ENCODE measurements at regions not wholly inside any gene's neighbourhood (a gene's known extent, or its start where the extent isn't known, plus 50 kb on each side); places are given as distances from the start of the nearest gene placed in this dataset.

GRCh38 chr21:18151046-18151445 lies 93.6 kb upstream of the CHODL start:
- DNase-seq (ENCODE audit: low spot score): no peak
- TF ChIP-seq CTCF (IDR thresholded peaks at IDR 0.05): no peak
- ATAC-seq (ENCODE audit: low FRiP score): no peak

GRCh38 chr21:18148401-18148800 lies 96.2 kb upstream of the CHODL start:
- no peak for DNase-seq (ENCODE audit: low spot score)
- TF ChIP-seq CTCF (IDR thresholded peaks at IDR 0.05): no peak
- ATAC-seq (ENCODE audit: low FRiP score): no peak

- DNase-seq (ENCODE audit: low spot score): no peak
- no peak for TF ChIP-seq CTCF (IDR thresholded peaks at IDR 0.05)
- ATAC-seq (ENCODE audit: low FRiP score): peak; percentile 89
Measured at GRCh38 chr21:18147678-18148077, 97.0 kb upstream of the CHODL start.

- no peak for DNase-seq (ENCODE audit: low spot score)
- ATAC-seq (ENCODE audit: low FRiP score): no peak
- no peak for TF ChIP-seq CTCF (IDR thresholded peaks at IDR 0.05)
Measured at GRCh38 chr21:18146820-18147219, 97.8 kb upstream of the CHODL start.

GRCh38 chr21:18144339-18144738 lies 100.3 kb upstream of the CHODL start:
- ATAC-seq (ENCODE audit: low FRiP score) (no peak), DNase-seq (ENCODE audit: low spot score) (no peak)
- TF ChIP-seq CTCF (IDR thresholded peaks at IDR 0.05): no peak

GRCh38 chr21:18142655-18143054 lies 102.0 kb upstream of the CHODL start:
- no peak for TF ChIP-seq CTCF (IDR thresholded peaks at IDR 0.05)
- ATAC-seq (ENCODE audit: low FRiP score) (no peak), DNase-seq (ENCODE audit: low spot score) (no peak)

- DNase-seq (ENCODE audit: low spot score) (no peak), ATAC-seq (ENCODE audit: low FRiP score) (no peak)
- no peak for TF ChIP-seq CTCF (IDR thresholded peaks at IDR 0.05)
Measured at GRCh38 chr21:18138507-18138906, 106.1 kb upstream of the CHODL start.
